Effector memory CD4-positive, alpha-beta T cell (primary cell): ENCODE measurements at regions not wholly inside any gene's neighbourhood (a gene's known extent, or its start where the extent isn't known, plus 50 kb on each side); places are given as distances from the start of the nearest gene placed in this dataset.
"Not testable (repeated sequence)": the region's sequence is repeated elsewhere in the genome, so short reads cannot be mapped to it uniquely, and the experiment has no call there.

Source experiments
- DNase-seq, 3 donors: peaks; one replicate each; pipeline ENCODE4 v3.0.0-alpha.2; 2020
- H3K27ac ChIP-seq: 2 replicates; pipeline ENCODE4 v1.7.0; 2013; ENCODE audit warnings: mild to moderate bottlenecking, low read length, moderate library complexity; ENCODE audit not compliant: insufficient read depth, poor library complexity, severe bottlenecking
- H3K27me3 ChIP-seq: replicated peaks from 2 replicates; pipeline ENCODE4 v1.7.0; 2013; ENCODE audit warnings: mild to moderate bottlenecking, low read length; ENCODE audit not compliant: insufficient read depth, control insufficient read depth, poor library complexity, severe bottlenecking
- H3K36me3 ChIP-seq: 2 replicates; pipeline ENCODE4 v1.7.0; 2013; ENCODE audit warnings: mild to moderate bottlenecking, low read length, moderate library complexity; ENCODE audit not compliant: control insufficient read depth, insufficient read depth
- H3K4me1 ChIP-seq: 2 replicates; pipeline ENCODE4 v1.7.0; 2013; ENCODE audit warnings: low read length, mild to moderate bottlenecking; ENCODE audit not compliant: control insufficient read depth, insufficient read depth, poor library complexity, severe bottlenecking
- H3K4me3 ChIP-seq: 2 replicates; pipeline ENCODE4 v1.7.0; 2013; ENCODE audit warnings: low read length, low read depth, mild to moderate bottlenecking; ENCODE audit not compliant: insufficient read depth, poor library complexity, severe bottlenecking
- H3K9me3 ChIP-seq: 2 replicates; pipeline ENCODE4 v1.7.0; 2013; ENCODE audit warnings: mild to moderate bottlenecking, low read length, moderate library complexity; ENCODE audit not compliant: control insufficient read depth

DNA sequence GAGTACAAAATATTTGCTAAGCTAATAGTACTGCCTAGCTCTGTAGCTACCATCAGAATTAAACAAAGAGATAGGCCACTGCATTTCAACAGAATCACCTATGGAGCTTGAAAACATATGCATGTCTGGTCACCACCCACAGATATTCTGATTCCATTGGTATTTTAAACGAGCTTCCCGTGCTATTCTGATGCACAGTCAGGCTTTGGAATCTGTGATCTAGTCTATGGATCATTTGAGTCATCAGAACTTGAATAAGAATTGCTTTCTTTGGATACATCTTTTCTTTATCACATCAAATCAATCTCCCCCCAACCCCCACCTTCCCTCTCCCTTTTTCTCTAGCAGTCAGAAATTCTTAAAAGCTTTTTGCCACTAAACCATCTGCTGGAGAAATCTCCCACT lies 124.7 kb downstream of the NPIPB5 start:
- no peaks in the 10 kb centered on the region for H3K4me1 ChIP-seq
- H3K27me3 ChIP-seq = peaks cover 6% of the 10 kb centered on the region
- H3K27ac ChIP-seq = no peak overlapping the region
- H3K36me3 ChIP-seq = no peaks in the 10 kb centered on the region
- no peaks in the 10 kb centered on the region for H3K9me3 ChIP-seq
- H3K4me3 ChIP-seq = no peak overlapping the region
- DNase-seq = no peak

DNA sequence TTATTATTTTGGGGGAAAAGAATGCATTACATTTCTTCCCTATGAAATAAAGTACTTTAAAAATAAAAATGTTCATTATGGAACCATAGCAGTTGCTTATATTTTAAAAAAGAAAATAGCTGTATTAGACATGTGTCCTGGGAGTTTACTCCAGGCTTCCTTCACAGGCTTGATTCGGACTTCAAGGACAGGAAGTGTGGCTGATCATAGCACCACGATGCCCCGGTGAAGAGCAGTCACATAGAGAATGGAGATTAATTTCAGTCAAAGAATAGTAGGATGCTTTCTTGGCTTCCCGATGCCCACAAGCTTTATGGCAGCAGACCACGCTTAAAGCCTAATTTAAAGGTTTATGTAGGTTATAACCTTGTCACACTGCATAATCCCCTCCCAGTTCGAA lies 125.1 kb downstream of the NPIPB5 start:
- no peak overlapping the region for H3K4me3 ChIP-seq
- H3K27ac ChIP-seq = no peak overlapping the region
- DNase-seq = no peak
- no peaks in the 10 kb centered on the region for H3K4me1 ChIP-seq
- no peaks in the 10 kb centered on the region for H3K36me3 ChIP-seq
- H3K9me3 ChIP-seq = no peaks in the 10 kb centered on the region
- peaks cover 6% of the 10 kb centered on the region for H3K27me3 ChIP-seq

DNA sequence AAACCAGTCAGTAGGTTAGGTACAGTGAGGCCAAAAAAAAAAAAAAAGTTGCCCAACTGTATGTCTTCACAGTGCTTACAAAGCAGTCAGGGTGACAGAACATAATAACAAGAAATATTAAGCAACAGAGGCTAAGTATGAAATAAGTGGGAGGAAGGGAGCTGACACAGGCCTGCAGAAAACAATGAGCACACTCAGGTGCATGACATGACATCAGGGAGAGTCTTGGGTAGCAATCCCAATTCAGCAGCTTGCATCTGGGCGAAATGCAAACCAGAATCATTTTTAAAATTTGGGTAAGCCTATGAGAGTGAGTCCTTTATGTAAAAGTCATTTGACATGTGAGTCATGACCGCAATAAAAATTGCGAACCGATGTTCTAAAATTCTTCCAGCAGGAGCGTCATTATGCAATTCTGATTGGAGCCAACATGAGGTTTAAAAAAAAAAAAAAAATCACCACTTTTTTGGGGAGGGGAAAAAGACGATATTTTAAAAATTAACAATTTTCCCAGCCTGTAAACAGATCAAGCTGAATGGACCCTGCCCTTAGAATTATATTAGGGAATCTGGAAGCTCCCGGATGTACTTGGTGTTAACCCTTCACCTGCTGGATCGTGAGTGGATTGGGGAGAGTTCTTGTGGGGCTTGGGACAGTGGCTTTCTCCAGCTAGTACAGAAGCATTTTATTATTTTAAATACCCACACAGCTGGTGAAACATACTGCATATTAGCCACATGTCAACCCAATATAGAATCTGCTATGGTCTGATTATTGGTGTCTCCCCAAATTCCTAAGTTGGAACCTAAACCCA lies 127.9 kb downstream of the NPIPB5 start:
- Histone ChIP-seq H3K4me3 (no peak overlapping the region), H3K36me3 (no peaks in the 10 kb centered on the region), H3K27me3 (peaks cover 6% of the 10 kb centered on the region), H3K4me1 (no peaks in the 10 kb centered on the region), H3K27ac (no peak overlapping the region), H3K9me3 (no peaks in the 10 kb centered on the region)
- DNase-seq = no peak

DNA sequence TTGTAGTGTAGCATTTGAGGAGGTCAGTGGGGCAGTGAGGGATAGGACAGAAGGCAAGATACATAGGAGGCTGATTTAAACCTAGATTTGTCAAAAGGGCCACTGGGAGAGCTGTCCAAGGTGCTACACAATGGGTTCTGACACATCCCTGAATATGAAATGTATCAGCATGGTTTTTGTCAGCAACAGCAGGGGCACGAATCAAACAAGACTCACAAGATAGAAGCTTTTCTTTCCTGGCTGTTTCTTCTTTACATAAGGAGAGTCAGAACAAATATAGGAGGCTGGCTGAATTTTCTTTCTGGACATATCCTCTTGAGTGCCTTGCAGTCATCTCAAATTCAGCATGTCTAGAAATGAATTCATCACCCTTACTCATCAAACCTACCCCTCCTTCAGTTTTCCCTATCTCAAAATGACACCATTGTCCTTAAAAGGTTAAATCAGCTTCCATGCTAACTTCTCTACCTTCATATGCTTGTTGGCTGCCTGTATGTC lies 130.5 kb downstream of the NPIPB5 start:
- Histone ChIP-seq H3K4me3 (no peak overlapping the region), H3K4me1 (no peaks in the 10 kb centered on the region), H3K27ac (no peak overlapping the region), H3K36me3 (no peaks in the 10 kb centered on the region), H3K27me3 (peaks cover 3% of the 10 kb centered on the region), H3K9me3 (no peaks in the 10 kb centered on the region)
- no peak for DNase-seq

DNA sequence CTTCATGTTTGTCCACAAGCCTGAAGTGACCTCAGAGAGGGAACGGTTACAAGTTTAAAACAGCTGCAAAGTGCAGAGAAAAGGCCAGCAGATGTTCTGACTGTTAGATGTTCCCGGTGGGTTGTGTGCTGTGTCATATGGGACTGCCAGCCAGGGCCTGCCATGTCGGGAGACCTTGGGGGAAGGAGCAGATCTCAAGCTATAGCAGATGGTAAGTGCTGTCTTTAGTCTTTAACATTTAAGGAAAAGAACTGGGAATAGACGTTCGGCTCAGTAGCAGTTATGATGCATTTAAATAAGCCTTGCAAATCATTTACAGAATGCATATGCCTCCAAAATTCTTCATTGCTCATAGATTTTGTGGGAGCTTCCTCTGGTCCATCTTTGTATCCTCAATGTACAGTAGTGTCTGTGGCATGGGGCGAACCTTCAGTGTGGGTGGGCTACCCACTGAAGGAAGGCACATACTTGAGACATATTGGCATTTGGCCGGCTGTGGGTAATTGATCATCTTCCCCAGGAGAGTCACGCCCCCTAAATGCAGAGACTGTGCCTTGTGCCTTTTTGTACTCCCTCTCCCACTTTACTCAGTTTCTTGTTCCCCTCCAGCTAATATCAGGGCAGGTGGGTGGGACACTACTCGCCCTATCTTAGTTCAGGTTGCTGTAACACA lies 131.9 kb downstream of the NPIPB5 start:
- Histone ChIP-seq H3K27me3 (peaks cover 6% of the 10 kb centered on the region), H3K9me3 (no peaks in the 10 kb centered on the region), H3K4me3 (no peak overlapping the region), H3K36me3 (no peaks in the 10 kb centered on the region), H3K27ac (no peak overlapping the region), H3K4me1 (no peaks in the 10 kb centered on the region)
- no peak for DNase-seq

DNA sequence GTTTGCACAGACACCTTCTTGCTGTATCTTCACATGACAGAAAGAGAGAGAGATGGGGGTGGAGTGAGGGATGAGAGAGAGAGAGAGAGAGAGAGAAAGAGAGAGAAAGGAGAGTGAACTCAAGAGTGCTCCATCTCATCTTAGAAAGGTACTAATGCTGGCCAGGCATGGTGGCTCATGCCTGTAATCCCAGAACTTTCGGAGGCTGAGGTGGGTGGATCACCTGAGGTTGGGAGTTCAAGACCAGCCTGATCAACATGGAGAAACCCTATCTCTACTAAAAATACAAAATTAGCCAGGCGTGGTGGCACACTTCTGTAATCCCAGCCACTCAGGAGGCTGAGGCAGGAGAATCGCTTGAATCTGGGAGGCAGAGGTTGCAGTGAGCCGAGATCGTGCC lies 132.5 kb downstream of the NPIPB5 start:
- not testable (repeated sequence) for H3K4me3 ChIP-seq, H3K4me1 ChIP-seq, H3K27ac ChIP-seq, H3K36me3 ChIP-seq, DNase-seq, H3K9me3 ChIP-seq, H3K27me3 ChIP-seq

DNA sequence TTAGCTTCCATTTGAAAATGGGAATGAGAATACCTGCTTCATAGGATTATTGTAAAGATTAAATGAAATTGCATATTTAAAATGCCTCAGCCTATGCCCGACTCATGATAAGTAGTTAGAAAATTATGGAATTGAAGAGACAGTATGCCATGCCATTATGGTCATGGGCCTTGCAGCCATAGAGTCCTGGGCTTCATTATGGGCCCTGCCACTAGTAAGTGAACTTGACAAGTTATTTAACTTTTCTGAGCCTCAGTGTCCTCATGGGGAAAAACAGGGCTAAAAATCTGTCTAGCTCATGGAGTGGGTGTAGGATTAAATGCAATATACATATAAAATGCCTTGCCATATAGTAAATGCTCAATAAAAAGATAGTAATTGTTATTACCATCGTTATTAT lies 133.2 kb downstream of the NPIPB5 start:
- H3K9me3 ChIP-seq = no peaks in the 10 kb centered on the region
- DNase-seq = no peak

DNA sequence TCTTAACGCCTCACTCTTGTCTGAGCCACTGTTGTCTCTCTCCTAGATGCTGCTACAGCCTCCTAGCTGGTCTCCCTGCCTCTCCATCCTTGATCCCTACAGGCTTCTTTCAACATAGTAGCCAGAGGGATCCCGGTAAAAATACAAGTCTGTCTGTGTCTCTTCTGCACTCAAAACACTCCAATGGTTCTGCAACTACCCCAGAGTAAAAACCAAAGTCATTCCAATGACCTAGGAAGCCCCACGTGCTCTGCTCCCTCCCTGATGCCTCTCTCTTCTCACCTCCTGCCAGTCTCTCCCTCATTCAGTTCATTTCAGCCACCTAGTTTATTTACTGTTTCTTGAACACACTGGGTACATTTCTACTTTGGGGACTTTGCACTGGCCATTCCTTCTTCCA lies 135.2 kb downstream of the NPIPB5 start:
- Histone ChIP-seq H3K36me3 (no peaks in the 10 kb centered on the region), H3K27me3 (peaks cover 4% of the 10 kb centered on the region), H3K27ac (no peak overlapping the region), H3K4me3 (no peak overlapping the region), H3K4me1 (no peaks in the 10 kb centered on the region), H3K9me3 (no peaks in the 10 kb centered on the region)
- DNase-seq = no peak

More for the DNA sequence above, 133.2 kb downstream of the NPIPB5 start:
- Histone ChIP-seq H3K4me3 (no peak overlapping the region), H3K27me3 (peaks cover 6% of the 10 kb centered on the region), H3K4me1 (no peaks in the 10 kb centered on the region), H3K36me3 (no peaks in the 10 kb centered on the region), H3K27ac (no peak overlapping the region)

DNA sequence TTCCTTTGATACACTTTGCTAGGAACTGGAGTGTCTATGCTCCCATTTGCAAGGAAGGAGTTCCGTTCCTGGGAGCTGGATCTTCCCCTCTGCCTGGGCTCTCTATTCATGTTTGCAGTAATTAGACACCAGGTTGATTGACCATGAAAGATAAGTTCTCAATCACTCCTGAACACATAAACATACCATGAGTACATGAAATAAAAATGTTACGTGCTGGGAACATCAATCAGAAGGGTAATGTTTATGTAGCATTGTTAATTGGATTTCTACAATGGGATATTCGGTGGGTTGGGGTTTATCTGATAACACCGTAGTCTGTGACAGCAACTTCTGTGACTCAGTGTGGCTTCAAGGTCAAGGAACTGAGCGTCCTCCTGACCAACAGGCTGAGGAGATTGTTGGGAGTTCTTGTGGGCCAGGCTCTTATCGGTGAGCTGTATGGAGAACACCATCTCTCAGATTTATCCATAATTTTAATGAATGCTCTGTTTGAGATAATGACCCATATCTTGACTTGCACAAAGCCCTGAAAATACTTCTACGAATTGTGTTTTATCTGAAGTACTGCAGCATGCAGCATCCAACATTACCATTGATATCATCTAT lies 136.4 kb downstream of the NPIPB5 start:
- Histone ChIP-seq H3K4me1 (no peaks in the 10 kb centered on the region), H3K9me3 (no peaks in the 10 kb centered on the region), H3K36me3 (no peaks in the 10 kb centered on the region), H3K27me3 (peaks cover 4% of the 10 kb centered on the region), H3K27ac (no peak overlapping the region), H3K4me3 (no peak overlapping the region)
- DNase-seq = no peak

DNA sequence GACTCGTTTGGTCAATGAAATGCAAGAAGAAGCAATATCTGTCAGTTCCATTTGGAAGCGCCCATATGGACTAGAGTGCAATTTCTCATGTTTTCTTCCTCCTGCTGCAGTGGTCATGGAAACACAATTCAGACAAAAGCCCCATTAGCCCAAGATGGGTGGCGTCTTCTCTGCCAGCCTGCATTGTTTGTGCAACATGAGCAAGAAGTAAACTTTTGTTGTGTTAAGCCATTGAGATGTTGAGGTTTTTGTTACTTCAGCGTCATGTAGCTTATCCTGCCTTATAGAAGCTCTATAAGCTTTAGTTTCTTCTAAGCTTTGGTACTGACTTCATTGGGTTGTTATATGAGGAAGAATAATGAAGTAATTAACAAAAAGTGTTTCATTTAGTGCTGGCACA lies 137.4 kb downstream of the NPIPB5 start:
- Histone ChIP-seq H3K4me3 (no peak overlapping the region), H3K9me3 (no peaks in the 10 kb centered on the region), H3K27ac (no peak overlapping the region), H3K36me3 (no peaks in the 10 kb centered on the region), H3K27me3 (peaks cover 4% of the 10 kb centered on the region), H3K4me1 (no peaks in the 10 kb centered on the region)
- DNase-seq = no peak
